Skin of body (tissue), 1 donor: ENCODE measurements at regions not wholly inside any gene's neighbourhood (a gene's known extent, or its start where the extent isn't known, plus 50 kb on each side); places are given as distances from the start of the nearest gene placed in this dataset.

Experiments
- DNase-seq: peaks from one replicate; lab custom pipeline; 2025; lab: John Stamatoyannopoulos, UW

- no peak for DNase-seq
Measured at GRCh38 chr6:50102676-50103075, 52.9 kb upstream of the DEFB112 start.

- no peak for DNase-seq
Measured at GRCh38 chr6:50110587-50110986, 60.9 kb upstream of the DEFB112 start.

DNA sequence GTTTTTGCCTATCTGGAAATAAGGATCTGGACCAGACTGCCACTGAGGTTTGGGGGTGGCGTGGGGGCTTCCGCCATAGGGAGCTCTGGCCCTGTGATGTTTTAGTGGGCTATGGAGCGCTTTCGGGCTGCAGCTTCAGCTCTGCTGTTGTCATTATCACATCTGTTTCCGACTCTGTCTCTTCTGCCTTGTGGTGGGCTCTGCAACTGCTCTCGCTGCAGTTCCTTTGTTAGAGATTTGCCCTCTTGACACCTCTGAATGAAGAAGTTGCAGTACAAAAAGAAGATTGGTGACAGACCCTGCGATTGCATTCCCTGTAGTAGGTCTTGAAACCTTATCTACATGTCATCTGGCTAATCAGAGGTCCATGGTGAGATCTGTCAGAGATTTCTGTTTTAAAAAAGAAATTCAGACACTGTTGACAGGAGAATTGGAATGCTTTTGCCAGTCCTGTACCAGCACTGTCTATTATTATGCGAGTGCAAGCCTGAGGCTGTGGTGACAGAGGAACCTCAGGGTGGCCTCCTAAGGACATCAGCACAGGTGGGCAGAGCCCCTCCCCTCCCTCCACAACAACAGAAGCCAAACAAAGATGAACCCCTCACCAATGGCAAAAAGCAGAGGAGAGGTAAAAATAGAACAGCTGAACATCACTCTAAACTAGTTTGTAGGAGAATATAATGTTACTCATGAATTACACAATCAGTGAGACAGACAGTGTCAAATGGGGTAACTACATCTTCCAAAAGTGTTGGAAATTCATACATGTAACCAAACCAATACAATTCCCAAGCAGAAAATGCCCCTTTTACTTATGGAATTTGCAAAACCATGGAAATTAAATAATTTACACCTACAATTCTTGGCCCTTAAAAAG is 63.5 kb upstream of the DEFB112 start:
- no peak for DNase-seq

DNA sequence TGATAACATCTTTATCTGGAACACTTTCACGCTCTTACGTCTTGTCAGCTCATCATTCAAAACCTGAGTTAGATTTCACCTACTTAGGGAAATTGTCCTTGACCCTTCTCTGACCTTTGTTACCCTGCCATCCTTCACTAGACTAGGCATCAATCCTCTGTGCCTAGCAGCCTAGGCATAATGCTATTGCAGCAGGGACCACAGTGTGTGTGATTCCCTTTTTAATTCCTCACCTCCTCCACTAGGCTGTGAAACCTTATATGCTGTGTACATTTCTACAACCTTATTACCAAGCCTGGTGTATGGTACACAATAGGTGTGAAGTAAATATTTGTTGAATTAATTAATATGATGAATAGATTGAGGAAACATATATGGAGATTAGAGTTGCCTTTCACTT is 66.7 kb upstream of the DEFB112 start:
- no peak for DNase-seq

DNA sequence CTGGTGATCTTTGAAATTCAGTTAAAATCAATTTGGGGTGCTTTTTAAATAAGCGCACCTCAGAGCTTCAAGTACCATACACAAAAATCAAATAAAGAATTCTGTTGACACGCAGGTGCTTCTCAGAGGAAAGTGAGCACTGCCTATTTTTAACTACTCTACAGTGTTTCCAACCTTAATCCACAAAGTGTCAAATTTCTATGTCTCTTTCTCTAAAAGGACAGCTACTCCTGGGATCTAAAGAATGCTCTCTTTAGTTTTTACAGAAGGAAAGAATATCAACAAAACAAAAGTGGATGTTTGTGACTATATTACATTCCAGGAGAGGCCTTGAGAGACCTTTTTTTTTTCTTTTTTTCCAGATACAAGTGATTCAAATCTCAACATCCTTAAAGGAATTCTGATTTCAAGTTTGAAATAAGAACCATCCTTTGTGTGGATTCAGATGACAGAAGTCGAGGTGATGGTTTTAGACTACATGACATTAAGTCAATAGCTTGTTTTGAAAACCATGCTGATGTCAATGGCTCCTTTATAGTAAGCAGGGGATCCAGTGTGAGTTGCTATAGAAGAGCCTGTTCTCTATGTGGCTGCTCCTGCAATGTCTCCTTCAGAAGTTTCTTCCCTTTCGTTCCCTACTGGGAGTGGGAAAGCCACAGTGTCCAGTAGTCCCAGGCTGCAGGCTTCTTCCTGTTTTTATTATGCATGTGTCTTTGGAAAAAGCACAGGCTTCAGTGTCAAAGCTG is 67.2 kb upstream of the DEFB112 start:
- DNase-seq: no peak

- DNase-seq: no peak
Measured at GRCh38 chr6:50120300-50120699, 70.6 kb upstream of the DEFB112 start.

GRCh38 chr6:50123688-50124087 is 74.0 kb upstream of the DEFB112 start:
- no peak for DNase-seq

DNA sequence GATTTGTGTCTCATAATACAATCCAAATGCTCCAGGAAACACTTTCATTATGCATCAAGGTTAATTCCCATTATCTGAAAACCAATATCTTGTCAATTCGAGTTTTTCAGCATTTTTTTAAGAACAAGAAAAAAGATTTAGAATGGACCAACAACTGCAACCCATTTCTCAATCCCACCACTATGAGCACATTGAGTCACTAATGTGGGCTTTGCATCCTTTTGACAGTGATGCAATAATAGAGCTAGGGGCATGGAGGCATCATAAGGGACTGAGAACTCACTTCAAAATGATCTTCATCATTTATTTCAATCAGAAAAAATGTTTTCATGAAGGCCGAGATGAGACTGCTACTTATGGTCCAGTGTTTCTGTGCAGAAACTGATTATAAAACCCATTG is 74.8 kb upstream of the DEFB112 start:
- DNase-seq: no peak

DNA sequence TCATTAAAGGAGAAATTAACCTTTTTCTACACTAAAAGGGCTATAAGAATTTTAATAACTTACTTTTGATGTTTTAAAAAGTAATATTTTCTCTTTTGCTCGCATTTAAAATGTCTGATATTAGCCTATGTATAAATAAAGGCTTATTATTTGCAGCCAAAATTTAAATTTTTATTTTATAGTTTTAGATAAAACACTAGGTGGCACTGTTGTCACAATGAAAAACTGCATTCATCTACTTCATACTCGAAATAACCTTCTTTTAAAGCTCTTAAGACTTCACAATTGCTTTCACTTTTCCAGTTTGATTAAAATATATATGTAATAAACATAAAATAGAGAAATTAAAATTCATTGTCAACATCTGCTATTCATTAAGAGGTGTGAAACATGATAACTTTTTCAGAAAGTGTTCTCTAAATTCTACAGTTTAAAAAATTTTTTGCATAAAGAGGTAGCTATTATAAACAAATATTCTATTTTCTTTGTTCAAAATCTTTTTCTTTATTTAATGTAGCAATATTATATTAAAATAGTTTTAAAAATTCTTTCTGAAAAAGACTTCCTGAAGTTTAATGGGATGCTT is 78.8 kb upstream of the DEFB112 start:
- no peak for DNase-seq

DNA sequence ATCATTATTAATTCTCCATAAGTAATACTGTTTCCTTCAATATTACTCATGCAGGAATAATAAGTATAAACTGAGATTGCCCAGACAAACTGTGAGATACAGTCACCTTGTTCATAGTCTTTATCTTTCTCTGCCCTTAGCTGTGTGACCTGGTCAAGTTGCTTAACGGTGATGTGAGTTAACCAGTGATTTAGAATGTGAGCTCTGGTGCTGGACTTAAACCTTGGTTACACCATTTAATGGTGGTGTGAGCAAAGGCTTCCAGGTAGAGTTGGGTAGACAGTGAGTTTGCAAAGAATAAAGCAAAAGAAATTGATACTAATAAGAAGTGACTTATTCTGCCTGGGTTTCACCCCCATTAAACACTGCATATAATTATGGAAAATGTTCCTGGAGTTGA is 86.2 kb upstream of the DEFB112 start:
- no peak for DNase-seq

DNA sequence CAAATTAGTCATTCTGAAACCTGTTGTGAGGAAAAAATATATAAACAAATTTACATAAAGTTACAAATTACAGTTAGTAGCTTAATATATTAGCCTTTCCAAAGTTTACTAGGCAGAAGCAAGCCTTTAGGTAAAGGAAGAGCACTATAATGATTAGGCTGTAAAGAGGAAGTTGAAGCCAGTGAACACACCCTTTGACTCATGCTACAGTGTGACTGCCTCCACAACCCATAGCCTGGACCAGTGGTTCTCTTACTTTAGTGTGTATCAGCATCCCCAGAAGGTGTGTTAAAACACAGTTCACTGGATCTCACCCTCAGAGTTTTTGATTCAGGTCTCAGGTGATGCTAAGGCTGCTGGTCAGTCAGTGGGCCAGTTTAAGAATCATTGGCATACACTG is 91.4 kb upstream of the DEFB112 start:
- DNase-seq: no peak

DNA sequence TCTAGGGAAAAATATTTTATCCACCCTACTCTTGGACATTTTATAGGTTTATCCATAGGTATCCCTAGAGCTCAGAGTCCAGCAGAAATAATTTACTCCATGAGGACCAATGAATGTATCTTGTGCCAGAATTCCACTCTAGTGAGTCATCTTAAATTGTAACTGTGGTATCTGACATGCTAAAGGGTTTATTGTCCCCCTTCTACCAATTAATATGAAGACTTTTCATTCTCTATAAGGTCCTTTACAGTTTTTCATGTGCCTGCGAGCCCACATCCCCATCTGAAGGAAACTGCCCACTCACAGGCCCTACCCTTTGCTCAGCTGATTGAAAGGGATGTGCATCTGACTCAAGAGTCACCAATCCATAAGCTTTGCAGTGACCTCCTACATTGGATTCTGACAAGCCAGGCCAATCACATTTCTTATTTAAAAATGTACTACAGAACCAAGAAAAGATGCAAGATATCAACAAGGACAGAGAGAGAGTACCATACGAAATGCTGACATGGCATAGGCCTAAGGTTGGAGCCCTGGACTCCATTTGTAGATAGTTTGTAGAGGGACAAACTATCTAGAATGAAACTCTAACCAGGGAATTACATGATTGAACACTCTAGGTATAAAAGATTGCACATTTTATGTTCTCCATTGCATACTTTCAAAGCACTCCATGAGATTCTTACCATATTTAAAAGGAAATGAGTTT is 93.4 kb upstream of the DEFB112 start:
- no peak for DNase-seq

- DNase-seq: no peak
Measured at GRCh38 chr6:50145125-50145524, 95.4 kb upstream of the DEFB112 start.

DNA sequence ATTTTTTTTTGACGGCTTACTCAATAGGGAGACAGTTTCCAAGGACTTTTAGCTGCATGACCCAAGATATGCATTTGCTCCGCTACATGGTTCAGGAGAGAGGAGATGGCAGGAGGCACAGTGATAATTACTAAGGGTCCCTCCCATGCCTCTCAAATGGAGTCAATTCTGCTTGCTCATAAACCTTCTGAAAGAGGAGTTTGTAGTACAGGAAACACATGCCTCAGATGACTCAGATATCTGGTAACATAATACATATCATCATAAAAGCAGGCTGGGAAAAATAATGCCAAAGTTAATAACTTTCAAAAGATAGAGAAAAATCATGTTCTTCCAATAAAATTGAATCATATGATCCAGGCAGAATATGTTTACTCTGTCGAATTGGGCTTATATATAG is 97.6 kb upstream of the DEFB112 start:
- no peak for DNase-seq

- no peak for DNase-seq
Measured at GRCh38 chr6:50180646-50181045, 130.9 kb upstream of the DEFB112 start.

GRCh38 chr6:50185006-50185405 is 135.3 kb upstream of the DEFB112 start:
- no peak for DNase-seq

DNA sequence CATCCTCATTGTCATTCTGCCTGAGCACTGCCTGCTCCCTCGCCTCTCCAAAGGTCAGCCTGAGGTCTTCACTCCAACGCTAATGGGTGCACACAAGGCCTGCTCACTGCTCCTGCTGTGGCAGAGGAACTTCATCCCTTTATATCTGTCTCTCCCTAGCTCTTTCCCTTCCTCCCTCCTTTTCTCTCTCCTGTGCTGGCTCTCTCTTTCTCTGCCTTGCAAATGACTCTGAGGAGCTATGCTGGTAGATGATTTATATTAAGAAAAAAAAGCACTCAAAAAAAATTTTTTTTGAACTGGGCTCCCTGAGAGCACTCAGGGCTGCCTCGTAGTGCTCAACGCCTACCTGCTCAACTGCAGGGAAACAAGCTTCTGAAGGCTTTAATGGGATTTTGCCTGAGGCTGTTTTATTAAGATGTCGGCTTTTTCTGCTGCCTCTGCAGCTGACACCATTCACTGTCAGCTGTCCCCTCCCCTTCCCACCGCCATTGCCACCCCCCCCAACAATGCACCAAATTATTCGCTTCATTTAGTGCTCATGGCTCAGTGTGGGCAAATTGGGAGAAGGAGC is 137.7 kb upstream of the DEFB112 start:
- no peak for DNase-seq

DNA sequence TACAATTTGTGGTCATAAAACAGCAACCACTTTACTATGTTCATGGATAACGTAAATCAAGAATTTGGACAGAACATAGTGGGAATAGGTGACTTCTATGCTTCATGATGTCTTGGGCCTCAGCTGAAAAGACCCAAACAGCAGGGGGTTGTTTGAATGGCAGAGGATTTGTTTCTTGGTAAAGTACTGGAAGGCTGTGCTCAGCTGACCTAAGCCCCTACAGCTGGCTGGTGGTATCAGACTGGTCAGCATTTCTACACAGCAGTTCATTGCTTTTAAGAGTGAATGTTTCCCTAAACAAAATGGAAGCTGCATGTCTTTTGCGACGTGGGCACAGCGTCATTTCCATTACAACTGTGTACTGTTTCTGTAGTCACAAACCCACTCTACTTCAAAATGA is 148.5 kb upstream of the DEFB112 start:
- no peak for DNase-seq

DNA sequence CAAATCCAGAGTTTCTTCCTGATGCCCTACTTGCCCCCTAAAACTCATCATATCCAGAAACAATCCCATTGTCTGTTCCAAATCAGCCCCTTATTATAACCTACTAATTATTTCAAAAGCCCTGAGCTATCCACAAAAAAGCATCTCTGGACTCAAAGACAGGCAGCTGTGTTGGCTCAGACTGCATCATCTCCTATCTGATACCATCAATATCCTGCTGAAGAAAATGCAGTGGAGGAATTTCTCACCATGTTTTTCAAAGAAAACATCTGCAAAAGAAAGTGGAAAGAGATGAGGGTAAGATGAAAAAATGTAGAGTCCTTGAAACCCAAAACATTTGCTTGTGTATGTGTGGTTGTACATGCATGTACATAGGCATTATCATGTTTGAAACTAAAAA is 153.0 kb upstream of the DEFB112 start:
- no peak for DNase-seq

DNA sequence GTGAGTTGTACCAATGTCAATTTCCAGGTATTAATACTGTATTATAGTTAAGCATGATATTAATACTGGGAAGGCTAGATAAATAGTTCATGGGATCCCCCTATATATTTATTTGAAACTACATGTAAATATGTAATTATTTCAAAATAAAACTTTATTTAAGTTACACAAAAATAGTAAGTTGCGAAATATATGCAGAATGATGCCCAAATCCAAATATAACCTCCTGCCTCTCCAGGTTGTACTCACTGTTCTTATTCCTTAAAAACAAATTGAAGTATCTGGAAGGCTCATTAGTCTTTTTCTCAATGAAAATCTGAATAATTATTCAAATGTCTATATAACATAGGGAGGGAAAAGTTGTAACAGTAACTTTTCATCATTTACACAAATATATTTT is 161.9 kb upstream of the DEFB112 start:
- DNase-seq: no peak

DNA sequence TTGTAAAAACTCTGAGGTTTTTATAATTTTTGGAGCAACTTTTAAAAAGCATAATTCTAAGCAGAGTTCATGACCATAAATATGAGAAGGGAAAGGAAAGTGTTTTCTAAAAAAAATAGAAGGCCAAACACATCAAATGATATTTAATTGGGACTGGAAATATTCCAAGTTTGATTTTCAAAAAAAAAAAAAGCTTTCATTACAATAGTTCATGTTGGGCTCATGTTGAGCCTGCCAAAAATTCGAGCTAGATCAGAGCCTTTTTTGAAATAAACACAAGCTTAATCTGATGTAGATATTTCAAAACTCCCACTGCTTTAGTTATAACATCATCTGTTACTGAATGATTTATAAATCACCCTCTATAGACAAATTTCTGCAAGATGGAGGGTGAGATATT is 163.4 kb upstream of the DEFB112 start:
- no peak for DNase-seq

- no peak for DNase-seq
Measured at GRCh38 chr6:50214937-50215336, 165.2 kb upstream of the DEFB112 start.
